HG02938 (cell line): ENCODE measurements at regions not wholly inside any gene's neighbourhood (a gene's known extent, or its start where the extent isn't known, plus 50 kb on each side); places are given as distances from the start of the nearest gene placed in this dataset.
"Not testable (repeated sequence)": the region's sequence is repeated elsewhere in the genome, so short reads cannot be mapped to it uniquely, and the experiment has no call there.

ENCODE experiments used
- ATAC-seq: cut with Tn5 transposase; IDR thresholded peaks from one replicate; pipeline ENCODE4 v1.9.1; 2021; ENCODE audit warnings: mild to moderate bottlenecking, moderate library complexity; ENCODE audit not compliant: unreplicated experiment

DNA sequence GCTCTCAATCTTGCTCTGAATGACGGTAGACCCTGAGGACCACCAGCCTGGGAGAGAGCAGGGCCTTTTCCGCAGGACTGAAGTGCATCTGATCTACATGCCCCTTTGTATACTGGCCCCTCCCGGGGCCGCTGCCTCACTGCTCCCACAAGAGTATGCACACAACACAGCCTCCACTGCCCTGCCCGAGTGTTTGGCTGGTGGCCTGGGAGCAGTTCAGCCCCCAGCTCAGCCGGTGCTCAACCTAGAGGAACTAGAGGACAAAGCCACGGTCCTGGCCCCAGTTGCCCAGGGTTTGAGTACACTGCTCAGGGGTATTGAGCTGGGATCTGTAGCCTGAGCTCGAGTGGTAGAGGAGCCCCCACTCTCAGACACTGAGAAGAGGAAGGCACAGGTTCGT, 118.9 kb upstream of the CAB39 start:
- no peak for ATAC-seq

DNA sequence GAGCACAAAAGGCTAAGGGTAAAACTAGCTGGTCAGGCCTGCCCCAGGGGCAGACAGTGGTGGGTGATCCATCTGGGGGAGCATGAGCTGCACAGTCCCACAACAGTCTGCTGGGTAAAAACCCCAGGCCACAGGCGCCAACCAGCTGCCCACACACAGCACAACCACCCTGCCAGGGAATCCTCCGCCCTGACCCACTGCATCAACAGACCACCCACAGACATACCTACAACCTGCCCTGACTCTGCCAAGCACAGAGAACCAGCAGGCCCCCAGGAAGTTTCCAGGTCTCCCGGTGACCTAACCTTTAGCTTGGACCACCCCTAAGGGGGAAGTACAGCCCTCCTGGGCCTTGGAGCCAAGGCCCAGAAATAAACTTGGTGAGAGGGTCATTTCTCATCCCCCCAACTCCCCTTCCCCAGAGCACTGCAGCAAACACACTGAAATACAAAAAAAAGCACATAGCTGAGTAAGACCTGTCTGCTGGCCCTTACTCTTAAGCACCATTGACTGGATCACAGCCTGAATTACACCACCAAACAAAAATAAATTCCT, 118.3 kb upstream of the CAB39 start:
- ATAC-seq: no peak

DNA sequence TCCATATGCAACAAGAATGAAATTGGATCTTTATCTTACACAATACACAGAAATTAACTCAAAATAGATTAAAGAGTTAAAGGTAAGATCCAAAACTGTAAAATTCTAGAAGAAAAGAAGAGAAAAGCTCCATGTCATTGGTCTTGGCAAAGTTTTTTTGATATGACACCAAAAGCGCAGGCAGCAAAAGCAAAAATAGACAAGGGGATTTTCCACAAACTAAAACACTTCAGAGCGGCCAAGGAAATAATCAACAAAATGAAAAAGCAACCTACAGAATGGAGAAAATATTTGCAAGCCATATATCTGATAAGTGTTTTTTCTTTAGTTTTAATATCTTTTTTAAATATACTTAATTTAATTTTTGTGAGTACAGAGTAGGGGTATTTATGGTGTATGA, 112.8 kb upstream of the CAB39 start:
- no peak for ATAC-seq

DNA sequence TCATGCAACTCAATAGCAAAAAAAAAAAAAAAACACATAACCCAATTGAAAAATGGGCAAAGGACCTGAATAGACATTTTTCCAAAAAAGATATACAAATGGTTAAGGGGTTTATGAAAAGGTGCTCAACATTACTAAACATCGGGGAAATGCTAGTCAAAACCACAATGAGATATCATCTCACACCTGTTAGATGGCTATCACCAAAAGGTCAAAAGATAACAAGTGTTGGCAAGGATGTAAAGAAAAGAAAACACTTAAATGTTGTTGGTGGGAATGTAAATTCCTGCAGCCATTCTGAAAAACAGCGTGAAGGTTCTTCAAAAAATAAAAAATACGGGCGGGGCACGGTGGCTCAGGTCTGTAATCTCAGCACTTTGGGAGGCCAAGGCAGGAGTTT, 112.4 kb upstream of the CAB39 start:
- no peak for ATAC-seq

DNA sequence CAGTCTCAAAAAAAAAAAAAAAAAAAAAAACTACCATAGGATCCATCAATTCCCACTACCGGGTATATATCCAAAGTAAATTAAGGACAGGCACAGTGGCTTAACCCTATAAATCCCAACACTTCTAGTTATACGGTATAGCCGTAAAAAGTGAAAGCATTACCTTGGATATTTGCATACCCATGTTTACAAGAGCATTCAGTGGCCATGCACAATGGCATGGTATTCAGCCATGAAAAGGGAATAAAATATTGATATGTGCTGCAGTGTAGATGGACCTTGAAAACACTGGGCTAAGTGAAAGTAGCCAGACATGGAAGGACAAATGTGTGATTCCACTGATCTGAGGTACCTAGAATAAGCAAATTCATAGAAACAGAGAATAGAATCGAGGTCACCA, 111.8 kb upstream of the CAB39 start:
- no peak for ATAC-seq

DNA sequence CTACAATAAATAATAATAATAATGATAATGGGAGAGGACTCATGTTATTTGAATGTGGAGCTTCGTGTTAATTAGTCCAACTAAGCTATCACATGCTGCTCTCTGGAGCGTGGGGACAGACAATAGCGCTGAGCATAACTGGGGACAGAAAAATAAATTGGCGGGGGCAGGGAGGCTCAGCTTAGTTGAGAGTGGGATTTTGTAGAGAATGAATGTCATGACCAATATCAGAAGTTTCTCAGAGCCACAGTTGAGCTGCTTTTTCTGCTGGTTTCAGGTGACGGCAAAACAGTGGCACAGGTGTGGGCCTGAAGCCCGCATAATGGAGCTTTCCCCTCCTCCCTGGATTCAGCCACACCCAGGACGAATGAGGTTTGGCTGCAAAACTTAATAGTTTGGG, 111.1 kb upstream of the CAB39 start:
- ATAC-seq: peak; percentile 56

DNA sequence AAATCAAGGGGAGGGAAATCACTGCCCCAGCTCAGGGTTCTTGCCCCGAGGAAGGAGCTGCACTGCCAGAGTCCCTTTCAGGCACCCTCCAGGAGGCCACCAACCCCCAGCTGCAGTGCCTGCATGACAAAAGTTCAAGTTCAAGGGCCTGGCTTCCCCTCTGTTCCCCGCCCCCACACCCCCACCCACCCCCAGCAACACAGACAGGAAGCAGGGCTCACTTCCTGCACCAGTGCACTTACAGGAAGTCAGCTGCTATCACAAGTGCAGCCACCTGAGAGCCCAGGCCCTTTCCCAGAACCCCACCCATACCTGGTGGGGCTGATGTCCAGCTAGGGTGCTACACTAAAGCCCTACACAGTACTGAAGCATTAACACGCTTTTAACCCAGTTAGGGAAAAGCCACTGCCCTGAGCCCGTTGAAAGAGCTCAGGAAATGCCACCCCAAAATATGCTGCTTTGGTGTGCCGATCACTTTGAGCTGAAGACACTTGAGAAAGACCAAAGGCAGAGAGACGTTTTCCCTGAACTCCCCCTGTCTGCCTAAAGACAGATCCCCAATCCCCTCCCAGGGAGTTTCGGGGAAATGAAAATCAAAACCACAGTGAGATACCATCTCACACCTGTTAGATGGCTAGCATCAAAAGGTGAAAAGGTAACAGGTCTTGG, 109.9 kb upstream of the CAB39 start:
- ATAC-seq: peak; percentile 47

DNA sequence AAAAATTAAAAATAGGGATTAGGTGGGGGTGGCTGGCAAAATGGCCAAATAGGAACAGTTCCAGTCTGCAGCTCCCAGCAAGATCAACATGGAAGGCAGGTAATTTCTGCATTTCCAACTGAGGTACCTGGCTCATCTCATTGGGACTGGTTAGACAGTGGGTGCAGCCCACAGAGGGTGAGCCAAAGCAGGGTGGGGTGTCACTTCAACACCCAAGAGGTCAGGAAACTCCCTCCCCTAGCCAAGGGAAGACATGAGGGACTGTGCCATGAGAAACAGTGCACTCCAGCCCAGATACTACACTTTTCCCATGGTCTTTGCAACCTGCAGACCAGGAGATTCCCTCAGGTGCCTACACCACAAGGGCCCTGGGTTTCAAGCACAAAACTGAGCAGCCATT, 109.3 kb upstream of the CAB39 start:
- not testable (repeated sequence) for ATAC-seq

DNA sequence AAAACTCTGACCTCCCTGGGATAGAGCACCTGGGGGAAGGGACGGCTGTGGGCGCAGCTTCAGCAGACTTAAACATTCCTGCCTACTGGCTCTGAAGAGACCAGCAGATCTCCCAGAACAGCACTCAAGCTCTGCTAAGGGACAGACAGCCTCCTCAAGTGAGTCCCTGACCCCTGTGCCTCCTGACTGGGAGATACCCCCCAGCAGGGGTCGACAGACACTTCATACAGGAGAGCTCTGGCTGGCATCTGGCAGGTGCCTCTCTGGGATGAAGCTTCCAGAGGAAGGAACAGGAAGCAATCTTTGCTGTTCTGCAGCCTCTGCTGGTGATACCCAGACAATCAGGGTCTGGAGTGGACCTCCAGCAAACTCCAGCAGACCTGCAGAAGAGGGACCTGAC, 108.5 kb upstream of the CAB39 start:
- ATAC-seq: not testable (repeated sequence)

DNA sequence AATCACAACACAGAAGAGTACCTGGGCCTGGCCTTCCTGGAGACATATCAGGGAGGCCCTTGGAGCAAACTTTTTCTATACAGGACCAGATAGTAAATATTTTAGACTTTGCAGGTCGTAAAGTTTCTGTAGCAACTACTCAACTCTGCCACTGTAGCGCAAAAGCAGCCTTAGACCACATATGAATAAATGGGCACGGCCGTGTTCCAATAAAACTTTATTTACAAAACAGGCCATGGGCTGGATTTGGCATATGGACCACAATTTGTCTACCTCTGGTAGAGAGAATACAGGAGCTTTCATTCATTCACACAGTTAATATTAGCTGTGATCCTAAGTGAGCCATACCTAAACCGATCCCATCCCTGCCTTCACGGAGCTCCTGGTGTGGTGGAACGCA, 98.6 kb upstream of the CAB39 start:
- no peak for ATAC-seq

DNA sequence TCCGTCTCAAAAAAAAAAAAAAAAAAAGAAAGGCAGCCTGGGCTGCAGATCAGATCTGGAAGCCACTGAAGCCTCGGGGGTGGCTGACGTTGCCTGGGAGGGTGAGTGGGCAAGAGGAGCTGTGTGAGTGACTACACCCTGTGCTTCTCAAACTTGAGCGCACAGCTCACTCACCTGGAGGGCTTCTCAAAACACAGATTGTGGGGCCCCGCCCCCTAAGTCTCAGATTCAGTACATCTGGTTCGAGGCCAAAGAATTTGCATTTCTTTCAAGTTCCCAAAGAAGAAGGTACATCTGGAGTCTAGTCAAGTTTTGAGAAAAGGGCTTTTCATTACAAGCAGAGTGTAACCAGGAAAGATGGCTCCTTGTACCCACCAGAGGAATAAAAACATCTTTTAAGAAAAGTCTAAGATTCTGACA, 97.7 kb upstream of the CAB39 start:
- peak; percentile 64 for ATAC-seq

DNA sequence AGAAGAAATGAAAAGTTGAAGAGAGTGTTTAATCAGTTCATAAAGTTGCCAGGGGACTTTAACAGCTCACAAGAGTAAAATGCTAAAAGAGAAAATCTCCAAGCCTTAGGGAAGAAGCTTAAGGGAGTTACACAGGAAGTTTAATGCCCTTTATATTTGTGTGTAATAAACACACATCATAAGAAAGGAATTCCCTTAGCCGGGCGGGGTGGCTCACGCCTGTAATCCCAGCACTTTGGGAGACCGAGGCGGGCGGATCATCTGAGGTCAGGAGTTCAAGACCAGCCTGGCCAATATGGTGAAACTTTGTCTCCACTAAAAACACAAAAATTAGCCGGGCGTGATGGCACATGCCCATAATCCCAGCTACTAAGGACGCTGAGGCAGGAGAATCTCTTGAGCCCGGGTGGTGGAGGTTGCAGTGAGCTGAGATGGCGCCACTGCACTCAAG, 95.4 kb upstream of the CAB39 start:
- ATAC-seq: not testable (repeated sequence)

DNA sequence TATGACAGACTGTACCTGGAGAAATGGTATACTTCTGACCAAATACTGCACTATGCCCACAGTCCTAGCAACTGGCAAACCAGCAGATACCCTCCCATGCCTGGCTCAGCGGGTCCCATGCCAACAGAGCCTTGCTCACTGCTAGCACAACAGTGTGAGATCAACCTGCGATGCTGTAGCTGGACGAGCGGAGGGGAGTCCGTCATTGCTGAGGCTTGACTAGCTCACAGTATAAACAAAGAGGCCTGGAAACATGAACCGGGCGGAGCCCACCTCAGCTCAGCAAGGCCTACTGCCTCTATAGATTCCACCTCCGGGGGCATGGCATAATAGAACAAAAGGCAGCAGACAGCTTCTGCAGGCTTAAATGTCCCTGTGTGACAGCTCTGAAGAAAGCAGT, 93.2 kb upstream of the CAB39 start:
- ATAC-seq: no peak

DNA sequence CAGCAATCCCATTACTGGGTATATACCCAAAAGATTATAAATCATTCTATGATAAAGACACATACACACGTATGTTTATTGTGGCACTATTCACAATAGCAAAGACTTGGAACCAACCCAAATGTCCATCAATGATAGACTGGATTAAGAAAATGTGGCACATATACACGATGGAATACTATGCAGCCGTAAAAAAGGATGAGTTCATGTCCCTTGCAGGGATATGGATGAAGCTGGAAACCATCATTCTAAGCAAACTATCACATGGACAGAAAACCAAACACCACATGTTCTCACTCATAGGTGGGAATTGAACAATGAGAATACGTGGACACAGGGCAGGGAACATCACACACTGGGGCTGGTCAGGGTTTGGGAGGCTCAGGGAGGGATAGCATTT, 87.4 kb upstream of the CAB39 start:
- not testable (repeated sequence) for ATAC-seq

DNA sequence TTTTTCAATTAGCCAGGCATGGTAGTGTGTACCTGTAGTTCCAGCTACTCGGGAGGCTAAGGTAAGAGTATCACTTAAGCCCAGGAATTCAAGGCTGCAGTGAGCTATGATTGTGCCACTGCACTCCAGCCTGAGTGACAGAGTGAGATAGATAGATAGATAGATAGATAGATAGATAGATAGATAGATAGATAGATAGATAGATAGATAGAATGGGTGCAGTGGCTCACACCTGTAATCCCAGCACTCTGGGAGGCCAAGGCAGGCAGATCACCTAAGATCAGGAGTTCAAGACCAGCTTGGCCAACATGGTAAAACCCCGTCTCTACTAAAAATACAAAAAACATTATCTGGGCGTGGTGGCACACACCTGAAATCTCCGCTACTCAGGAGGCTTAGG, 85.6 kb upstream of the CAB39 start:
- ATAC-seq: not testable (repeated sequence)

DNA sequence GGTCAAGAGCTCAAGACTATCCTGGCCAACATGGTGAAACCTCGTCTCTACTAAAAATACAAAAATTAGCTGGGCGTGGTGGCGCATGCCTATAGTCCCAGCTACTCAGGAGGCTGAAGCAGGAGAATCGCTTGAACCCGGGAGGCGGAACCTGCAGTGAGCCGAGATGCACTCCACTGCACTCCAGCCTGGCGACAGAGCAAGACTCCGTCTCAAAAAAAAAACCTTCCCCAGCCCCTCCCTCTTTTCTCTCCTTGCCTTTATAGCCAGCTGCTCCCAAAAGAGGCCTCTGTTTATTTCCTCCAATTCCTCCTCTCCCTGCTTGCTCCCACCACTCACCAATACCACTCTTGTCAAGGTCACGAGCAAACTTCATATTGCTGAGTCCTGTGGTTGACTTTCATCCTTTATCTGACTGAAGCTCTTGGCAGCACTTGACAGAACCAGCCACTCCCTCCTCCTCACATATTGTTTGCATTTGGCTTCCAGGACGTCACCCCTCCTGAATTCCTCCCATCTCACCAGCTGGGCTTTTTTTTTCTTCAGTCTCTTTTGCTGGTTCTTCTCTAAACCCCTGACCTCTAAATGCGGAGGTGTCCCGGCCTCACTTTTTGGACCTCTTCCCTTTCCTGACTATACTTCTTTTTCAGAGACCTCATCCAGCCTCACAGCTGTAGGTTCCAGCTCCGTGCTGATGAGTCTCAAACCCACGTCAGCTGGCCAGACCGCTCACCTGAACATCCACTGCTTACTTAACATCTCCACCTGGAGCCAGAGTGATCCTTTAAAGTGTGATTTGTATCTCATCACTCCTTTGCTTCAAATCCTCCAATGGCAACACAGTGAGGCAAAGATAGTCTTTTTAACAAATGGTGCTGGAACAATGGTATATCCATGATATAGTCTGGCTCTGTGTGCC, 84.6 kb upstream of the CAB39 start:
- ATAC-seq: no peak

DNA sequence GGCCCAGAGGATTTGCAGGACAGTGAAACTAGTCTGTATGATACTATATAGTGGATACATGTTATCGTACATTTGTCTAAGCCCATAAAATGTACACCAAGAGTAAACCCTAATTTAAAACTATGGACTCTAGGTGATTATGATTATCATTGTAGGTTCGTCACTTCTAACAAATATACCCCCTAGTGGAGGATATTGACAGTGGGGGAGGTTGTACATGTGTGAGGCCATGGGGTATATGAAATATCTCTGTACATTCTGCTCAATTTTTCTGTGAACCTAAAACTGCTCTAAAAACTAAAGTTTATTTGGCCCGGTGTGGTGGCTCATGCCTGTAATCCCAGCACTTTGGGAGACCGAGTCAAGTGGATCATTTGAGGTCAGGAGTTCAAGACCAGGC, 81.2 kb upstream of the CAB39 start:
- no peak for ATAC-seq

DNA sequence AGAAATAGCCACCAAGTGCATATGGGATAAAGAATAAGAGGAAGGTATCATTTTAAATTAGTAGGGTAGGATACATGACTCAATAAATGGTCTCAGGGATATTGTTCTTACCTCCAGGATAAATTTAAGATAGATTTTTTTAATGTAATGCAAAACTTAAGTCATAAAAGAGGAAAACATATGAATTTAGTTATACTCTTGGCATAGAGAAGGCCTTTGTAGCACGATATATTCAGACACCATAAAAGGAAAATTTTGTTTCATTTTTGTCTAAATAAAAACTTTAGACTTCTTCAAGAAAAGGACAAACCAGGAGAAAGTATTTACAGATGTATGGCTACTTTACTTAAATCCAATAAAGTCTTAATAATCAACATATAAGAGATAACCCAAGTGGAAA, 78.5 kb upstream of the CAB39 start:
- no peak for ATAC-seq

DNA sequence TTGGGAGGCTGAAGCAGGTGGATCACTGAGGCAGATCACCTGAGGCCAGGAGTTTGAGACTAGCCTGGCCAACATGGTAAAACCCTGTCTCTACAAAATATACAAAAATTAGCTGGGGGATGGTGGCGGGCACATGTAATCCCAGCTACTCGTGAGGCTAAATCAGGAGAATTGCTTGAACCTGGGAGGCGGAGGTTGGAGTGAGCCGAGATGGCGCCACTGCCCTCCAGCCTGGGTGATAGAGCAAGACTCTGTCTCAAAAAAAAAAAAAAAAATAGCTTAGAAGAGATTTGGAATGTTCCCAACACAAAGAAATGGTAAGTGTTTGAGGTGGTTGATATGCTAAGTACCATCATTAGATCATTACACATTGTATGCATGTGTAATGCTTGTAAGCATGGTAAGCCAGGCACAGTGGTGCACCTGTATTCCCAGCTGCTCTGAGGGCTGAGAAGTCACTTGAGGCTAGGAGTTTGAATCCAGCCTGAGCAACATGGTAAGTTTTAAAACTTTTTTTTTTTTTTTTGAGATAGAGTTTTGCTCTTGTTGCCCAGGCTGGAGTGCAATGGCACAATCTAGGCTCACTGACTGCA, 77.8 kb upstream of the CAB39 start:
- ATAC-seq: not testable (repeated sequence)

DNA sequence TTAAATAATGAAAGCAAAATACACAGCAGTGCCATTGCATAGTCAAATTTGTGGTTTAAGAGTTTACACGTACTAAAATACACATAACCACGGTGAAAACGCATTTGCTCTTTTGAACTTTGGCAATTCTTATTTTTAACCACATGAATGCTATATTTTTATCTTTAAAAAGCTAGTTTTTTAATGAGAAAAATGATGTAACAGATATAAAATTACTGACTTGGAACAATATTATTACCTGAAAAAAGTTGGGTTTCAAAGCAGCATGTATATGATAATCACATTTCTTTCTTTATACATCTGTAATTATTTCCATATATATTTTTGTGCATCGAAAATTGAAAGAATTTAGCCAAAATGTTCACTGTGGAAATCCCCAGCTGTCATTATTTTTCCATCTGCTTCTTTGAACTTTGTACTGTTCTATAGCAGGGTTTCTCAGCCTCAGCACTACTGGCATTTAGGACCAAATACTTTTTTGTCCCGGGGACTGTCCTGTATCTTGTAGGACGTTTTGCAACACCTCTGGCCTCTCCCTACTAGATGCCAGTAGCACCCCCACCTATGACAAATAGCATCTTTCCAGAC, 75.9 kb upstream of the CAB39 start:
- ATAC-seq: peak; percentile 56

DNA sequence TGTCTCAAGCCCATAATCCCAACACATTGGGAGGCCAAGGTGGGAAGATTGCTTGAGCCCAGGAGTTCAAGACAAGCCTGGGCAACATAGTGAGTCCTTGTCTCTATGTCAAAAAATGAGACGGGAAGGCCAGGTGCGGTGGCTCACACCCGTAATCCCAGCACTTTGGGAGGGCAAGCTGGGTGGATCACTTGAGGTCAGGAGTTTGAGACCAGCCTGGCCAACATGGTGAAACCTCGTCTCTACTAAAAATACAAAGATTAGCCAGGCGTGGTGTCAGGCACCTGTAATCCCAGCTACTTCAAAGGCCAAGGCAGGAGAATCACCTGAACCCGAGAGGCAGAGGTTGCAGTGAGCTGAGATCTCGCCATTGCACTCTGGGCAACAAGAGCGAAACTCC, 75.2 kb upstream of the CAB39 start:
- ATAC-seq: not testable (repeated sequence)
